WTC11 (cell line): ENCODE measurements at regions not wholly inside any gene's neighbourhood (a gene's known extent, or its start where the extent isn't known, plus 50 kb on each side); places are given as distances from the start of the nearest gene placed in this dataset.

ENCODE experiments used
- CBFB ChIP-seq: sonication (generic); formaldehyde crosslinking; IDR thresholded peaks from 2 replicates; pipeline ENCODE4 v1.8.1; 2022; ENCODE audit warnings: mild to moderate bottlenecking, low read depth, missing genetic modification reagents
- NR1H2 ChIP-seq: sonication (generic); formaldehyde crosslinking; IDR thresholded peaks from 2 replicates; pipeline ENCODE4 v1.9.0; 2021; ENCODE audit warnings: mild to moderate bottlenecking, moderate library complexity, missing genetic modification reagents
- TCF7 ChIP-seq: sonication (generic); formaldehyde crosslinking; IDR thresholded peaks from 2 replicates; pipeline ENCODE4 v1.8.0; 2022; ENCODE audit warnings: mild to moderate bottlenecking, low read depth, missing genetic modification reagents, moderate library complexity
- ZNF219 ChIP-seq: sonication (generic); formaldehyde crosslinking; IDR thresholded peaks from 2 replicates; pipeline ENCODE4 v1.8.0; 2023; ENCODE audit warnings: missing genetic modification reagents, mild to moderate bottlenecking, borderline replicate concordance
- ZNF416 ChIP-seq: fragments of 250-450 bp; sonication (Bioruptor Pico); IDR thresholded peaks from 2 replicates; pipeline ENCODE4 v1.9.0; 2021; ENCODE audit warnings: mild to moderate bottlenecking, inconsistent platforms
- TF ChIP-seq, protein P1 (sequence below): fragments of 250-450 bp; sonication (Bioruptor Pico); IDR thresholded peaks from 2 replicates; pipeline ENCODE4 v1.9.0; 2021; ENCODE audit warnings: mild to moderate bottlenecking
- TF ChIP-seq, protein P2 (sequence below): sonication (generic); formaldehyde crosslinking; IDR thresholded peaks from 2 replicates; pipeline ENCODE4 v1.8.1; 2023; ENCODE audit warnings: mild to moderate bottlenecking, missing genetic modification reagents, moderate library complexity
- TF ChIP-seq, protein P3 (sequence below): fragments of 200-600 bp; IDR thresholded peaks from 2 replicates; pipeline ENCODE4 v1.8.0; 2022; ENCODE audit warnings: antibody characterized with exemption
- TF ChIP-seq, protein P4 (sequence below): sonication (generic); formaldehyde crosslinking; IDR thresholded peaks from 2 replicates; pipeline ENCODE4 v1.8.1; 2022; ENCODE audit warnings: missing genetic modification reagents, borderline replicate concordance

DNA sequence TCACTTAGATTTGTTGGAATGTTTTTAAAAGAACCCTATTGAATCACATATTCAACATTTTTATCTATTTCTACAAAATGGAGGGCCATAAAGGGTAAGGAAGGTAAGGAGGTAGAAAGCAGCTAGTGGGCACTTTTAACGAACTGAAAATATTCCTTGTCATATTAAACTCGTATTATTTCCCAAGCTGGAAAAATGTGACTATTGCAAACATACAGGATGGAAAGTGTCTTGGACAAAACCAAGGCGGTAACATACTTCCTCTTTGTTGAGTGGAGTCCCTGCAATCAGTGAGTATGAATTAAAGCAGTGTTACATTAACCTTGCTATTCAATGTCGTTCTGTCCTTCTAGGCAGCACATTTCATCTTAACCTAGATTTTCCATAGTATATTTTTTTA, 165.6 kb downstream of the RCN1 start:
- TF ChIP-seq, protein P1, sequence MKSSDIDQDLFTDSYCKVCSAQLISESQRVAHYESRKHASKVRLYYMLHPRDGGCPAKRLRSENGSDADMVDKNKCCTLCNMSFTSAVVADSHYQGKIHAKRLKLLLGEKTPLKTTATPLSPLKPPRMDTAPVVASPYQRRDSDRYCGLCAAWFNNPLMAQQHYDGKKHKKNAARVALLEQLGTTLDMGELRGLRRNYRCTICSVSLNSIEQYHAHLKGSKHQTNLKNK: no peak
- TF ChIP-seq, protein P2, sequence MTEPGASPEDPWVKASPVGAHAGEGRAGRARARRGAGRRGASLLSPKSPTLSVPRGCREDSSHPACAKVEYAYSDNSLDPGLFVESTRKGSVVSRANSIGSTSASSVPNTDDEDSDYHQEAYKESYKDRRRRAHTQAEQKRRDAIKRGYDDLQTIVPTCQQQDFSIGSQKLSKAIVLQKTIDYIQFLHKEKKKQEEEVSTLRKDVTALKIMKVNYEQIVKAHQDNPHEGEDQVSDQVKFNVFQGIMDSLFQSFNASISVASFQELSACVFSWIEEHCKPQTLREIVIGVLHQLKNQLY: no peak
- TF ChIP-seq, protein P3, sequence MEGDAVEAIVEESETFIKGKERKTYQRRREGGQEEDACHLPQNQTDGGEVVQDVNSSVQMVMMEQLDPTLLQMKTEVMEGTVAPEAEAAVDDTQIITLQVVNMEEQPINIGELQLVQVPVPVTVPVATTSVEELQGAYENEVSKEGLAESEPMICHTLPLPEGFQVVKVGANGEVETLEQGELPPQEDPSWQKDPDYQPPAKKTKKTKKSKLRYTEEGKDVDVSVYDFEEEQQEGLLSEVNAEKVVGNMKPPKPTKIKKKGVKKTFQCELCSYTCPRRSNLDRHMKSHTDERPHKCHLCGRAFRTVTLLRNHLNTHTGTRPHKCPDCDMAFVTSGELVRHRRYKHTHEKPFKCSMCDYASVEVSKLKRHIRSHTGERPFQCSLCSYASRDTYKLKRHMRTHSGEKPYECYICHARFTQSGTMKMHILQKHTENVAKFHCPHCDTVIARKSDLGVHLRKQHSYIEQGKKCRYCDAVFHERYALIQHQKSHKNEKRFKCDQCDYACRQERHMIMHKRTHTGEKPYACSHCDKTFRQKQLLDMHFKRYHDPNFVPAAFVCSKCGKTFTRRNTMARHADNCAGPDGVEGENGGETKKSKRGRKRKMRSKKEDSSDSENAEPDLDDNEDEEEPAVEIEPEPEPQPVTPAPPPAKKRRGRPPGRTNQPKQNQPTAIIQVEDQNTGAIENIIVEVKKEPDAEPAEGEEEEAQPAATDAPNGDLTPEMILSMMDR: no peak
- TF ChIP-seq NR1H2: no peak
- TF ChIP-seq, protein P4, sequence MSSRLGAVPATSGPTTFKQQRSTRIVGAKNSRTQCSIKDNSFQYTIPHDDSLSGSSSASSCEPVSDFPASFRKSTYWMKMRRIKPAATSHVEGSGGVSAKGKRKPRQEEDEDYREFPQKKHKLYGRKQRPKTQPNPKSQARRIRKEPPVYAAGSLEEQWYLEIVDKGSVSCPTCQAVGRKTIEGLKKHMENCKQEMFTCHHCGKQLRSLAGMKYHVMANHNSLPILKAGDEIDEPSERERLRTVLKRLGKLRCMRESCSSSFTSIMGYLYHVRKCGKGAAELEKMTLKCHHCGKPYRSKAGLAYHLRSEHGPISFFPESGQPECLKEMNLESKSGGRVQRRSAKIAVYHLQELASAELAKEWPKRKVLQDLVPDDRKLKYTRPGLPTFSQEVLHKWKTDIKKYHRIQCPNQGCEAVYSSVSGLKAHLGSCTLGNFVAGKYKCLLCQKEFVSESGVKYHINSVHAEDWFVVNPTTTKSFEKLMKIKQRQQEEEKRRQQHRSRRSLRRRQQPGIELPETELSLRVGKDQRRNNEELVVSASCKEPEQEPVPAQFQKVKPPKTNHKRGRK: no peak
- TF ChIP-seq CBFB: no peak
- no peak for TF ChIP-seq ZNF219
- TF ChIP-seq ZNF416 (CRISPR knock-in tag): no peak
- no peak for TF ChIP-seq TCF7
